H54 (cell line): ENCODE measurements at regions not wholly inside any gene's neighbourhood (a gene's known extent, or its start where the extent isn't known, plus 50 kb on each side); places are given as distances from the start of the nearest gene placed in this dataset.
"Not testable (repeated sequence)": the region's sequence is repeated elsewhere in the genome, so short reads cannot be mapped to it uniquely, and the experiment has no call there.

Source experiments
- DNase-seq: peaks from one replicate; pipeline ENCODE4 v3.0.0; 2011; ENCODE audit warnings: low spot score, mixed read lengths; ENCODE audit not compliant: insufficient read length
- FAIRE-seq: peaks from 3 replicates; lab custom pipeline; 2011; peaks lifted over from hg19 to GRCh38; lab: Jason Lieb, UNC
- POLR2A ChIP-seq: IDR thresholded peaks from 2 replicates; pipeline ENCODE4 v1.6.1; 2011; ENCODE audit warnings: low read depth, mild to moderate bottlenecking, low read length

- DNase-seq = no peak
- TF ChIP-seq POLR2A = no peak
- no peak for FAIRE-seq
These were observed 127.1 kb upstream of the GLRA1 start for GRCh38 chr5:152051499-152052454.

GRCh38 chr5:152046361-152046760, 121.7 kb upstream of the GLRA1 start:
- no peak for FAIRE-seq
- TF ChIP-seq POLR2A = no peak
- DNase-seq = no peak

GRCh38 chr5:152038856-152039255, 114.2 kb upstream of the GLRA1 start:
- FAIRE-seq, DNase-seq: not testable (repeated sequence)

- not testable (repeated sequence) for DNase-seq, FAIRE-seq
These were observed 101.8 kb upstream of the GLRA1 start for GRCh38 chr5:152026328-152027024.

- no peak for TF ChIP-seq POLR2A
- DNase-seq = no peak
- no peak for FAIRE-seq
These were observed 91.8 kb upstream of the GLRA1 start for GRCh38 chr5:152016421-152016820.

- FAIRE-seq = no peak
- DNase-seq = no peak
- TF ChIP-seq POLR2A = no peak
These were observed 83.1 kb upstream of the GLRA1 start for GRCh38 chr5:152007653-152008335.

- no peak for FAIRE-seq
- DNase-seq = no peak
- no peak for TF ChIP-seq POLR2A
These were observed 79.4 kb upstream of the GLRA1 start for GRCh38 chr5:152004095-152004494.
